ENCODE measurements at regions not wholly inside any gene's neighbourhood (a gene's known extent, or its start where the extent isn't known, plus 50 kb on each side); places are given as distances from the start of the nearest gene placed in this dataset.

- H3K9me3 ChIP-seq (ENCODE audit: control insufficient read depth in 2 of 2, low read length in 2 of 2) = peaks cover 0 to 5% of the 10 kb centered on the region in 2 donors
- no peaks in the 10 kb centered on the region for H3K4me1 ChIP-seq (ENCODE audit: control insufficient read depth, insufficient read depth, low read length)
- H3K27me3 ChIP-seq (ENCODE audit: control insufficient read depth in 1 of 2, insufficient read depth in 2 of 2, low read length in 2 of 2) = no peaks in the 10 kb centered on the region
- H3K9ac ChIP-seq (ENCODE audit: low read length in 2 of 2) = no peak overlapping the region
- no peak overlapping the region for H3K27ac ChIP-seq (ENCODE audit: low read length)
- H3K36me3 ChIP-seq (ENCODE audit: control insufficient read depth in 2 of 2, insufficient read depth in 2 of 2, low read length in 2 of 2) = no peaks in the 10 kb centered on the region
- no peak overlapping the region for H3K4me3 ChIP-seq (ENCODE audit: low read length in 2 of 2)
Observed at GRCh38 chr3:118262800-118263402, 771.7 kb downstream of the IGSF11 start.

GRCh38 chr3:118267588-118267987 is 767.1 kb downstream of the IGSF11 start:
- H3K36me3 ChIP-seq (ENCODE audit: control insufficient read depth in 2 of 2, insufficient read depth in 2 of 2, low read length in 2 of 2) = no peaks in the 10 kb centered on the region
- H3K27me3 ChIP-seq (ENCODE audit: control insufficient read depth in 1 of 2, insufficient read depth in 2 of 2, low read length in 2 of 2) = no peaks in the 10 kb centered on the region
- H3K27ac ChIP-seq (ENCODE audit: low read length) = no peak overlapping the region
- peaks cover 0 to 5% of the 10 kb centered on the region in 2 donors for H3K9me3 ChIP-seq (ENCODE audit: control insufficient read depth in 2 of 2, low read length in 2 of 2)
- no peaks in the 10 kb centered on the region for H3K4me1 ChIP-seq (ENCODE audit: control insufficient read depth, insufficient read depth, low read length)
- H3K9ac ChIP-seq (ENCODE audit: low read length in 2 of 2) = no peak overlapping the region
- no peak overlapping the region for H3K4me3 ChIP-seq (ENCODE audit: low read length in 2 of 2)

GRCh38 chr3:118269537-118270125 is 765.0 kb downstream of the IGSF11 start:
- peaks cover 0 to 5% of the 10 kb centered on the region in 2 donors for H3K9me3 ChIP-seq (ENCODE audit: control insufficient read depth in 2 of 2, low read length in 2 of 2)
- H3K9ac ChIP-seq (ENCODE audit: low read length in 2 of 2) = no peak overlapping the region
- no peaks in the 10 kb centered on the region for H3K27me3 ChIP-seq (ENCODE audit: control insufficient read depth in 1 of 2, insufficient read depth in 2 of 2, low read length in 2 of 2)
- no peaks in the 10 kb centered on the region for H3K36me3 ChIP-seq (ENCODE audit: control insufficient read depth in 2 of 2, insufficient read depth in 2 of 2, low read length in 2 of 2)
- H3K4me3 ChIP-seq (ENCODE audit: low read length in 2 of 2) = no peak overlapping the region
- no peak overlapping the region for H3K27ac ChIP-seq (ENCODE audit: low read length)
- no peaks in the 10 kb centered on the region for H3K4me1 ChIP-seq (ENCODE audit: control insufficient read depth, insufficient read depth, low read length)

- no peaks in the 10 kb centered on the region for H3K9me3 ChIP-seq (ENCODE audit: control insufficient read depth in 2 of 2, low read length in 2 of 2)
- H3K36me3 ChIP-seq (ENCODE audit: control insufficient read depth in 2 of 2, insufficient read depth in 2 of 2, low read length in 2 of 2) = no peaks in the 10 kb centered on the region
- H3K27ac ChIP-seq (ENCODE audit: low read length) = no peak overlapping the region
- H3K9ac ChIP-seq (ENCODE audit: low read length in 2 of 2) = no peak overlapping the region
- no peaks in the 10 kb centered on the region for H3K4me1 ChIP-seq (ENCODE audit: control insufficient read depth, insufficient read depth, low read length)
- no peaks in the 10 kb centered on the region for H3K27me3 ChIP-seq (ENCODE audit: control insufficient read depth in 1 of 2, insufficient read depth in 2 of 2, low read length in 2 of 2)
- H3K4me3 ChIP-seq (ENCODE audit: low read length in 2 of 2) = no peak overlapping the region
Observed at GRCh38 chr3:118272991-118273390, 761.7 kb downstream of the IGSF11 start.

GRCh38 chr3:118277814-118278213 is 756.8 kb downstream of the IGSF11 start:
- no peaks in the 10 kb centered on the region for H3K9me3 ChIP-seq (ENCODE audit: control insufficient read depth in 2 of 2, low read length in 2 of 2)
- H3K27ac ChIP-seq (ENCODE audit: low read length) = no peak overlapping the region
- no peaks in the 10 kb centered on the region for H3K36me3 ChIP-seq (ENCODE audit: control insufficient read depth in 2 of 2, insufficient read depth in 2 of 2, low read length in 2 of 2)
- H3K4me1 ChIP-seq (ENCODE audit: control insufficient read depth, insufficient read depth, low read length) = no peaks in the 10 kb centered on the region
- H3K9ac ChIP-seq (ENCODE audit: low read length in 2 of 2) = no peak overlapping the region
- H3K4me3 ChIP-seq (ENCODE audit: low read length in 2 of 2) = no peak overlapping the region
- no peaks in the 10 kb centered on the region for H3K27me3 ChIP-seq (ENCODE audit: control insufficient read depth in 1 of 2, insufficient read depth in 2 of 2, low read length in 2 of 2)

- Histone ChIP-seq H3K36me3 (ENCODE audit: control insufficient read depth in 2 of 2, insufficient read depth in 2 of 2, low read length in 2 of 2) (no peaks in the 10 kb centered on the region), H3K9me3 (ENCODE audit: control insufficient read depth in 2 of 2, low read length in 2 of 2) (no peaks in the 10 kb centered on the region), H3K27ac (ENCODE audit: low read length) (no peak overlapping the region), H3K9ac (ENCODE audit: low read length in 2 of 2) (no peak overlapping the region), H3K4me1 (ENCODE audit: control insufficient read depth, insufficient read depth, low read length) (no peaks in the 10 kb centered on the region), H3K27me3 (ENCODE audit: control insufficient read depth in 1 of 2, insufficient read depth in 2 of 2, low read length in 2 of 2) (no peaks in the 10 kb centered on the region), H3K4me3 (ENCODE audit: low read length in 2 of 2) (no peak overlapping the region)
Observed at GRCh38 chr3:118292841-118293240, 741.8 kb downstream of the IGSF11 start.

GRCh38 chr3:118298133-118298532 is 736.5 kb downstream of the IGSF11 start:
- Histone ChIP-seq H3K4me1 (ENCODE audit: control insufficient read depth, insufficient read depth, low read length) (no peaks in the 10 kb centered on the region), H3K36me3 (ENCODE audit: control insufficient read depth in 2 of 2, insufficient read depth in 2 of 2, low read length in 2 of 2) (no peaks in the 10 kb centered on the region), H3K27ac (ENCODE audit: low read length) (no peak overlapping the region), H3K9ac (ENCODE audit: low read length in 2 of 2) (no peak overlapping the region), H3K27me3 (ENCODE audit: control insufficient read depth in 1 of 2, insufficient read depth in 2 of 2, low read length in 2 of 2) (no peaks in the 10 kb centered on the region), H3K9me3 (ENCODE audit: control insufficient read depth in 2 of 2, low read length in 2 of 2) (no peaks in the 10 kb centered on the region), H3K4me3 (ENCODE audit: low read length in 2 of 2) (no peak overlapping the region)

- Histone ChIP-seq H3K27ac (ENCODE audit: low read length) (no peak overlapping the region), H3K4me3 (ENCODE audit: low read length in 2 of 2) (no peak overlapping the region), H3K9me3 (ENCODE audit: control insufficient read depth in 2 of 2, low read length in 2 of 2) (no peaks in the 10 kb centered on the region), H3K27me3 (ENCODE audit: control insufficient read depth in 1 of 2, insufficient read depth in 2 of 2, low read length in 2 of 2) (no peaks in the 10 kb centered on the region), H3K36me3 (ENCODE audit: control insufficient read depth in 2 of 2, insufficient read depth in 2 of 2, low read length in 2 of 2) (no peaks in the 10 kb centered on the region), H3K9ac (ENCODE audit: low read length in 2 of 2) (no peak overlapping the region), H3K4me1 (ENCODE audit: control insufficient read depth, insufficient read depth, low read length) (no peaks in the 10 kb centered on the region)
Observed at GRCh38 chr3:118304557-118304956, 730.1 kb downstream of the IGSF11 start.

GRCh38 chr3:118332699-118333098 is 701.9 kb downstream of the IGSF11 start:
- H3K27me3 ChIP-seq (ENCODE audit: control insufficient read depth in 1 of 2, insufficient read depth in 2 of 2, low read length in 2 of 2) = no peaks in the 10 kb centered on the region
- H3K9ac ChIP-seq (ENCODE audit: low read length in 2 of 2) = no peak overlapping the region
- no peaks in the 10 kb centered on the region for H3K9me3 ChIP-seq (ENCODE audit: control insufficient read depth in 2 of 2, low read length in 2 of 2)
- no peak overlapping the region for H3K4me3 ChIP-seq (ENCODE audit: low read length in 2 of 2)
- H3K27ac ChIP-seq (ENCODE audit: low read length) = no peak overlapping the region
- no peaks in the 10 kb centered on the region for H3K4me1 ChIP-seq (ENCODE audit: control insufficient read depth, insufficient read depth, low read length)
- no peaks in the 10 kb centered on the region for H3K36me3 ChIP-seq (ENCODE audit: control insufficient read depth in 2 of 2, insufficient read depth in 2 of 2, low read length in 2 of 2)

GRCh38 chr3:118337649-118338048 is 697.0 kb downstream of the IGSF11 start:
- no peaks in the 10 kb centered on the region for H3K9me3 ChIP-seq (ENCODE audit: control insufficient read depth in 2 of 2, low read length in 2 of 2)
- H3K4me1 ChIP-seq (ENCODE audit: control insufficient read depth, insufficient read depth, low read length) = no peaks in the 10 kb centered on the region
- no peak overlapping the region for H3K9ac ChIP-seq (ENCODE audit: low read length in 2 of 2)
- H3K27me3 ChIP-seq (ENCODE audit: control insufficient read depth in 1 of 2, insufficient read depth in 2 of 2, low read length in 2 of 2) = no peaks in the 10 kb centered on the region
- no peaks in the 10 kb centered on the region for H3K36me3 ChIP-seq (ENCODE audit: control insufficient read depth in 2 of 2, insufficient read depth in 2 of 2, low read length in 2 of 2)
- no peak overlapping the region for H3K4me3 ChIP-seq (ENCODE audit: low read length in 2 of 2)
- no peak overlapping the region for H3K27ac ChIP-seq (ENCODE audit: low read length)

- no peaks in the 10 kb centered on the region for H3K36me3 ChIP-seq (ENCODE audit: control insufficient read depth in 2 of 2, insufficient read depth in 2 of 2, low read length in 2 of 2)
- no peak overlapping the region for H3K4me3 ChIP-seq (ENCODE audit: low read length in 2 of 2)
- no peak overlapping the region for H3K9ac ChIP-seq (ENCODE audit: low read length in 2 of 2)
- H3K9me3 ChIP-seq (ENCODE audit: control insufficient read depth in 2 of 2, low read length in 2 of 2) = no peaks in the 10 kb centered on the region
- H3K27ac ChIP-seq (ENCODE audit: low read length) = no peak overlapping the region
- H3K27me3 ChIP-seq (ENCODE audit: control insufficient read depth in 1 of 2, insufficient read depth in 2 of 2, low read length in 2 of 2) = no peaks in the 10 kb centered on the region
- no peaks in the 10 kb centered on the region for H3K4me1 ChIP-seq (ENCODE audit: control insufficient read depth, insufficient read depth, low read length)
Observed at GRCh38 chr3:118347396-118348168, 687.1 kb downstream of the IGSF11 start.
